Ishikawa (cell line): ENCODE measurements at regions not wholly inside any gene's neighbourhood (a gene's known extent, or its start where the extent isn't known, plus 50 kb on each side); places are given as distances from the start of the nearest gene placed in this dataset.

Experiments
- CEBPB ChIP-seq: IDR thresholded peaks from 2 replicates; pipeline ENCODE4 v1.6.1; 2012
- CREB1 ChIP-seq: IDR thresholded peaks from 2 replicates; pipeline ENCODE4 v1.6.1; 2012; ENCODE audit warnings: low read depth

DNA sequence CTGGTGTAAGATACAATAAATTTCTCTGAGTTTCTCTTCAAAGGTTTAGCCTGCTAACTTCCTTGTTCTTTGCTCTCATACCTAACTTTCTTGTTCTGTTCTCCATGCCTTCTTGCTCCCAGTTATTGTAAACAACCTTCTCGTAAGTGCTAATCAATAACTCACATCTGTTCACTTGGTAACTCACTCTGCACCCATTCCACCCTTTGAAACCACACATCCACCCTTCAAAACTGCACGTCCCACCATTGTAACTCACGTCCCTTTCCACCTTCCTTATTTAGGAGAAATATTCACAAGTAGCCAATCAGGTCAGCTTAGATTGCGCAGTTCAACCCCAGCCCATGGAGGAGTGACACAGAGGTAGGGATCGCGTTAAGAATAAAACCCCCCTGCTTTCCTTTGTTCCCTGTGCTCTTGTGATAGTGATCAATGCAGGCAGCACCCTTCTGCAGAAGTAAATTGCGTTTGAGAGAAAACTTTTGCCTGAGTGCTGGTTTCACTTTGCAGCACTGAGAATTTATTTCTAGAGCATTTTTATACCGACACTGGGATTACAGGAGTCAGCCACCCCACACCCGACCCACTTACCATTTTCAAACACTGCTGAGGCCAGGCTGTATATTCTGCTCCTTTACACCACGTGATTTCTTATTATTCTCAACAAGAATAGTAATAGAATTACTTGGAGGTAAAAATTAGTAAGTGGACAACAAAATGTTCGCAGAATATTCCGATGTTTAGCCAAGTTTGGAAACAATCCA, 789.2 kb upstream of the RGS18 start:
- TF ChIP-seq CREB1 (no peak), CEBPB (no peak)
